ENCODE measurements at regions not wholly inside any gene's neighbourhood (a gene's known extent, or its start where the extent isn't known, plus 50 kb on each side); places are given as distances from the start of the nearest gene placed in this dataset.

DNA sequence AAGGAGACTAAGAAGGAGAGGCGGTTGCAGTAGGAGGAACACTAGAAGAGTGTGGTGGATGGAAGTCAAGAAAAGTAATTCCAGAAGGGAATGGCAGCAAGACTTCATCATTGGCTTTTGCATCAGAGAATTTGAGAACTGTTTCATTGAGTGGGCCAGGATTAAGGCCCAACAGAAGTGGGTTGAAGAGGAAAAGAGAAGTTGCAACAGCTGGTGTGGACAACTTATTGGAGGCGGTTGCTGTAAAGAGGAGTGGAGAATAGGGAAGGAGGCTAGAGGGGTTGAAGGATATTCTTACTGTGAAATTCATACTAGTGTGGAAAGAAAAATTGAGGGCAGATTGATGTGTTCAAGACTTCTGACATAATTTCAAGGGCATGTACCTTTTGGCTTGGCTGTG, 168.7 kb upstream of the FN1 start:
- ChIA-PET POLR2A (no interaction called here), CTCF (no interaction called here)
- TF ChIP-seq, protein P1, sequence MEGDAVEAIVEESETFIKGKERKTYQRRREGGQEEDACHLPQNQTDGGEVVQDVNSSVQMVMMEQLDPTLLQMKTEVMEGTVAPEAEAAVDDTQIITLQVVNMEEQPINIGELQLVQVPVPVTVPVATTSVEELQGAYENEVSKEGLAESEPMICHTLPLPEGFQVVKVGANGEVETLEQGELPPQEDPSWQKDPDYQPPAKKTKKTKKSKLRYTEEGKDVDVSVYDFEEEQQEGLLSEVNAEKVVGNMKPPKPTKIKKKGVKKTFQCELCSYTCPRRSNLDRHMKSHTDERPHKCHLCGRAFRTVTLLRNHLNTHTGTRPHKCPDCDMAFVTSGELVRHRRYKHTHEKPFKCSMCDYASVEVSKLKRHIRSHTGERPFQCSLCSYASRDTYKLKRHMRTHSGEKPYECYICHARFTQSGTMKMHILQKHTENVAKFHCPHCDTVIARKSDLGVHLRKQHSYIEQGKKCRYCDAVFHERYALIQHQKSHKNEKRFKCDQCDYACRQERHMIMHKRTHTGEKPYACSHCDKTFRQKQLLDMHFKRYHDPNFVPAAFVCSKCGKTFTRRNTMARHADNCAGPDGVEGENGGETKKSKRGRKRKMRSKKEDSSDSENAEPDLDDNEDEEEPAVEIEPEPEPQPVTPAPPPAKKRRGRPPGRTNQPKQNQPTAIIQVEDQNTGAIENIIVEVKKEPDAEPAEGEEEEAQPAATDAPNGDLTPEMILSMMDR (IDR thresholded peaks at IDR 0.05; ENCODE audit: insufficient read depth, low read depth, low read length): no peak

DNA sequence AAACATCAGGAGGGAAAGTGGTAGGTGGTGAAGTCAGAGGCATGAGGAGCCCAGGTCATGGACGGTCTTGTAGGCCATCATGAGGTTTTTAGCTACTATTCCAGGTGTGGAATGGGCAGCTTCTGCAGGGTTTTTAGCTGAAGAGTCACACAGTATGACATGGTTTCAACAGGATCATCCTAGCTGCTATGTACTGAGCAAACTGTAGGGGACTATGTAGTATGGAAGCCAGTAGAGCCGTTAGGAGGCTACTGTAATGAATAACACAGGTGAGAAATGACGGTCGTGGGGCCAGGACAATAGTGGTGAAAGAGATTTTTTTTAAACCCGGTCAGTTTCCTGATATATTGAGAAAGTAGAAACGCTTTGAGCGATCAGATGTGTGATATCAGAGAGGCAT, 167.6 kb upstream of the FN1 start:
- no peaks in the 10 kb centered on the region for H3K36me3 ChIP-seq (ENCODE audit: control insufficient read depth, insufficient read depth, low read length)
- TF ChIP-seq, protein P1 (IDR thresholded peaks at IDR 0.05; ENCODE audit: insufficient read depth, low read depth, low read length): no peak
- CTCF ChIA-PET: interaction anchor here (0.6 to 1.0 kb wide), 5 partner anchors 8 to 187 kb away, joined by 3 to 4 read pairs (median 3); no protein-coding TSS in a partner anchor
- no peak for DNase-seq (ENCODE audit: low read depth)
- H3K4me3 ChIP-seq (ENCODE audit: low read depth, low read length): no peak overlapping the region
- POLR2A ChIA-PET: no interaction called here
- no peaks in the 10 kb centered on the region for H3K27me3 ChIP-seq (ENCODE audit: control insufficient read depth, insufficient read depth, low read length)

More for the DNA sequence above, 168.7 kb upstream of the FN1 start:
- H3K4me3 ChIP-seq (ENCODE audit: low read depth, low read length): no peak overlapping the region
- no peak for DNase-seq (ENCODE audit: low read depth)
- no peaks in the 10 kb centered on the region for H3K36me3 ChIP-seq (ENCODE audit: control insufficient read depth, insufficient read depth, low read length)
- H3K27me3 ChIP-seq (ENCODE audit: control insufficient read depth, insufficient read depth, low read length): no peaks in the 10 kb centered on the region

DNA sequence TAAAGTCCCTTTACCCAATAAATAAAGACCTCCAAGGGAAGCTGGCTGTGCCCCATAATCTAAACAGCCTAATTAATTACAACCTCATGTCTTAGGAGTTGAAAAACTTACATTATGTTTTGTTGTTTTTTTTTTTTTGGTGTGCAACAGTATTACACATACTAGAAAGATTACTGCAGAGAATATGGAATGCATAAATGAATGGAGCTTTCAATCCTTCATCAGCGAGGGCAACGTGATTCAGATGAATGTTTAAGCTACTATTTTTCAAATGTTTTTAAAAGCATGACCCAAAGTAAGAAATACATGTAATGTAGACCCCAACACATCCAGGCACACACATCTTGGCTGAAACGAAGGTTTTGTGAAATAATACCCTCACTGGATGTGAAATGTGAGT, 167.1 kb upstream of the FN1 start:
- no peak overlapping the region for H3K4me3 ChIP-seq (ENCODE audit: low read depth, low read length)
- ChIA-PET CTCF (interaction anchor here (0.6 to 1.0 kb wide), 5 partner anchors 8 to 186 kb away, joined by 3 to 4 read pairs (median 3); no protein-coding TSS in a partner anchor), POLR2A (no interaction called here)
- no peak for DNase-seq (ENCODE audit: low read depth)
- no peaks in the 10 kb centered on the region for H3K36me3 ChIP-seq (ENCODE audit: control insufficient read depth, insufficient read depth, low read length)
- no peaks in the 10 kb centered on the region for H3K27me3 ChIP-seq (ENCODE audit: control insufficient read depth, insufficient read depth, low read length)
- TF ChIP-seq, protein P1 (IDR thresholded peaks at IDR 0.05; ENCODE audit: insufficient read depth, low read depth, low read length): no peak

DNA sequence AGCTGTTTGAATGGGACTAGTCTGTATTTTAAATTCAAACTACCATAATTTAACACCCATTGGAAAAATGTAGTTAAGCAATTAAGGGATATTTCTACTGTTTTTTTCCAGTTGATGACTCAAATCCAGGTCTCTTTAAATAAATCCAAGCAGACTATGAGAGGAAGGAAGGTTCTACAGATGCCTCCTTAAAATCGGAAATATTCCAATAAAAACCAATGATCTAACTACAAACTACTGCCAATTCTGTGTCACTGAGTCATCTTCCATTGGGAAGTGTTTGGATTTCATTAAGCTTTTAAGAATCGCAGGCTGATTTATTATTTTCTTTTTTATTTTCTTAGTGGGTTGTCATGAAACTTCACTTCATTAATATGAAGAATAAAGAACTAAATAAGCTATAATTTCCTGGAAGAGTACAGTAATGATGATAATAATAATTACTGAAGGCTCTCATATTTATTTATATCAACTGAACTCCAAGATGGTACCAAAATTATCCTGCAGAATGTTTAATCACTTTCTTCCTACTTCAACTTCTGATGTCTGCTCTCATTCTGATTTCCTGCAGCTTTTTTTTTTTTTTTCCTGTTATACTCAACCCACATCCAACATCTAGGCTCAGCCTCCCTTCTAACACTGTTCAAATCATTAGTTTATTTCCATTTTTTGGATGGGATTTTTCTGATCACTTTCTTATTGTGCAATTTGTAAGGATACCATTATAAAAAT, 166.3 kb upstream of the FN1 start:
- ChIA-PET POLR2A (no interaction called here), CTCF (interaction anchor here (1.0 to 1.2 kb wide), 2 partner anchors 147 to 316 kb away, joined by 3 to 4 read pairs; no protein-coding TSS in a partner anchor)
- no peak overlapping the region for H3K4me3 ChIP-seq (ENCODE audit: low read depth, low read length)
- TF ChIP-seq, protein P1 (IDR thresholded peaks at IDR 0.05; ENCODE audit: insufficient read depth, low read depth, low read length): no peak
- no peaks in the 10 kb centered on the region for H3K36me3 ChIP-seq (ENCODE audit: control insufficient read depth, insufficient read depth, low read length)
- H3K27me3 ChIP-seq (ENCODE audit: control insufficient read depth, insufficient read depth, low read length): no peaks in the 10 kb centered on the region
- DNase-seq (ENCODE audit: low read depth): peak; percentile 66

DNA sequence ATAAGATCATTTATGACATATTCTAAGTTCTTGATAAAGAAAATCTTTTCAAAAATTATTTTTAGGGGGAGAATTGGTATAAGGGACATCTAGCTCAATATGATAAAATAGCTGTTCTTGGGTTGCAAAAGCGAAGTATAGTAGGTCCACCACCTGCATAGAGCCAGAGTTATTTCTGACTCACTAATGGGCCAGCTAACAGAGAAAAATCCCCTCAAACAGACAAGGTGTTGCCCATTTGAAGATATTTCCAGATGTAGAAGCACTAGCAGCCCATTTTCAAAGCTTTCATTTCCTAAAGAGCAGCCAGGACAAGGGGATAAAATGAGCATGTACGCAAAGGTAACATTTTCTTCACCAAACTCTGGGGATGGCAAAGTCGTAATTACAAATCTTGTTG, 165.7 kb upstream of the FN1 start:
- H3K4me3 ChIP-seq (ENCODE audit: low read depth, low read length): no peak overlapping the region
- ChIA-PET POLR2A (no interaction called here), CTCF (interaction anchor here (1.0 to 1.2 kb wide), 2 partner anchors 147 to 317 kb away, joined by 3 to 4 read pairs; no protein-coding TSS in a partner anchor)
- TF ChIP-seq, protein P1 (IDR thresholded peaks at IDR 0.05; ENCODE audit: insufficient read depth, low read depth, low read length): no peak
- H3K27me3 ChIP-seq (ENCODE audit: control insufficient read depth, insufficient read depth, low read length): no peaks in the 10 kb centered on the region
- DNase-seq (ENCODE audit: low read depth): no peak
- no peaks in the 10 kb centered on the region for H3K36me3 ChIP-seq (ENCODE audit: control insufficient read depth, insufficient read depth, low read length)

Data from BJ (cell line).